T47D (cell line): ENCODE measurements at regions not wholly inside any gene's neighbourhood (a gene's known extent, or its start where the extent isn't known, plus 50 kb on each side); places are given as distances from the start of the nearest gene placed in this dataset.
"Not testable (repeated sequence)": the region's sequence is repeated elsewhere in the genome, so short reads cannot be mapped to it uniquely, and the experiment has no call there.

Source experiments
- DNase-seq, 2 experiments: peaks; one replicate each; pipeline versions ENCODE4 v3.0.0 to v3.0.0-alpha.2; 2011 to 2012; ENCODE audit warnings: low read depth in 1 of 2, low spot score in 1 of 2
- JUND ChIP-seq: IDR thresholded peaks from 2 replicates; pipeline ENCODE4 v1.6.1; 2012; ENCODE audit warnings: low read depth
- in situ Hi-C: cut with HindIII; loops from 2 replicates; pipeline ENCODE4 v1.10.0; 2016; ENCODE audit warnings: low sequenced_read_pairs, low pct_unique_long_range_greater_than_20kb

- DNase-seq, result no peak
- in situ Hi-C loops, result no loop called here
- no peak for TF ChIP-seq JUND
Measured at GRCh38 chr1:4481451-4481850, 173.0 kb upstream of the AJAP1 start.

GRCh38 chr1:4482526-4482925 is 171.9 kb upstream of the AJAP1 start:
- no peak for DNase-seq
- TF ChIP-seq JUND, result no peak
- in situ Hi-C loops, result no loop called here

GRCh38 chr1:4483021-4483625 is 171.3 kb upstream of the AJAP1 start:
- DNase-seq, result no peak
- in situ Hi-C loops, result no loop called here
- no peak for TF ChIP-seq JUND

- TF ChIP-seq JUND, result no peak
- in situ Hi-C loops, result no loop called here
- no peak for DNase-seq
Measured at GRCh38 chr1:4485398-4485797, 169.0 kb upstream of the AJAP1 start.

GRCh38 chr1:4485878-4486277 is 168.5 kb upstream of the AJAP1 start:
- DNase-seq, result no peak
- no peak for TF ChIP-seq JUND
- in situ Hi-C loops, result no loop called here

GRCh38 chr1:4486408-4487120 is 167.8 kb upstream of the AJAP1 start:
- no peak for DNase-seq
- in situ Hi-C loops, result no loop called here
- TF ChIP-seq JUND, result no peak

GRCh38 chr1:4488018-4488417 is 166.4 kb upstream of the AJAP1 start:
- in situ Hi-C loops, result no loop called here
- DNase-seq, result no peak
- no peak for TF ChIP-seq JUND

GRCh38 chr1:4489486-4489885 is 164.9 kb upstream of the AJAP1 start:
- in situ Hi-C loops, result no loop called here
- DNase-seq, result no peak
- no peak for TF ChIP-seq JUND

GRCh38 chr1:4489992-4490391 is 164.4 kb upstream of the AJAP1 start:
- DNase-seq, in situ Hi-C loops: not testable (repeated sequence)

- TF ChIP-seq JUND, result no peak
- no peak for DNase-seq
- in situ Hi-C loops, result no loop called here
Measured at GRCh38 chr1:4494027-4494426, 160.4 kb upstream of the AJAP1 start.

GRCh38 chr1:4494558-4494957 is 159.9 kb upstream of the AJAP1 start:
- in situ Hi-C loops, result no loop called here
- no peak for TF ChIP-seq JUND
- DNase-seq, result no peak

GRCh38 chr1:4495809-4496208 is 158.6 kb upstream of the AJAP1 start:
- no peak for DNase-seq
- no peak for TF ChIP-seq JUND
- in situ Hi-C loops, result no loop called here

- in situ Hi-C loops, result no loop called here
- no peak for TF ChIP-seq JUND
Measured at GRCh38 chr1:4500441-4500840, 154.0 kb upstream of the AJAP1 start.

GRCh38 chr1:4506591-4506990 is 147.8 kb upstream of the AJAP1 start:
- no peak for DNase-seq
- no peak for TF ChIP-seq JUND
- in situ Hi-C loops, result no loop called here

More at GRCh38 chr1:4500441-4500840, 154.0 kb upstream of the AJAP1 start:
- no peak for DNase-seq
